ENCODE measurements at regions not wholly inside any gene's neighbourhood (a gene's known extent, or its start where the extent isn't known, plus 50 kb on each side); places are given as distances from the start of the nearest gene placed in this dataset.

DNA sequence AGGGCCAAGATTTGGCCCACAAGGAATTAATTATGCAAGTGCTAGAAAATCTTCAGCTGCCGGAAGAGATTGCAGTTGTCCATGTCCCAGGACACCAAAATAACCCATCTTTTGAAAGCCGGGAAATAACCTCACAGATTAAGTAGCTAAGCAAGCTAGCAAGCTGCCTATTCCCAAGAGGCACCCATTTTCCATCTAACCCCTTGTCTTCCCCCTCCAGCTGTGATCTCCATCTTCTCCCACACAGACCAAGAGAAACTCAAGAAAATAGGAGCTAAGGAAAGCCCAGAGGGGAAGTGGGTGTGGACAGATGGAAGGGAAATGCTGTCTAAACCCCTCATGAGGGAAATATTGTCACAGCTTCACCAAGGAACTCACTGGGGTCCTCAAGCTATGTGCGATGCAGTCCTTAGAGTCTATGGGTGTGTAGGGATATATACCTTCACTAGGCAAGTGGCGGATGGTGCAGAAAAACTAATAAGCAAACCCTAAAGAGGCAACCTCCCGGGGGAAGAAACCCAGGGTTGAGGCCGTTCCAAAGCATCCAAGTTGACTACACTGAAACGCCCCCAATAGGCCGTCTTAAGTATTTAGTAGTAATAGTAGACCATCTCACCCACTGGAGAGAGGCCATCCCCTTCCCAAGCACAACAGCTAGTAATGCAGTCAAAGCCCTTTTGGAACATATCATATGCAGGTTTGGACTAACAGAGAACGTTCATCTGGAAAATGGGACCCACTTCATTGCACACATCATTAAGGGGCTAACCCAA lies 64.3 kb upstream of the PRSS16 start:
- TF ChIP-seq, protein P1, sequence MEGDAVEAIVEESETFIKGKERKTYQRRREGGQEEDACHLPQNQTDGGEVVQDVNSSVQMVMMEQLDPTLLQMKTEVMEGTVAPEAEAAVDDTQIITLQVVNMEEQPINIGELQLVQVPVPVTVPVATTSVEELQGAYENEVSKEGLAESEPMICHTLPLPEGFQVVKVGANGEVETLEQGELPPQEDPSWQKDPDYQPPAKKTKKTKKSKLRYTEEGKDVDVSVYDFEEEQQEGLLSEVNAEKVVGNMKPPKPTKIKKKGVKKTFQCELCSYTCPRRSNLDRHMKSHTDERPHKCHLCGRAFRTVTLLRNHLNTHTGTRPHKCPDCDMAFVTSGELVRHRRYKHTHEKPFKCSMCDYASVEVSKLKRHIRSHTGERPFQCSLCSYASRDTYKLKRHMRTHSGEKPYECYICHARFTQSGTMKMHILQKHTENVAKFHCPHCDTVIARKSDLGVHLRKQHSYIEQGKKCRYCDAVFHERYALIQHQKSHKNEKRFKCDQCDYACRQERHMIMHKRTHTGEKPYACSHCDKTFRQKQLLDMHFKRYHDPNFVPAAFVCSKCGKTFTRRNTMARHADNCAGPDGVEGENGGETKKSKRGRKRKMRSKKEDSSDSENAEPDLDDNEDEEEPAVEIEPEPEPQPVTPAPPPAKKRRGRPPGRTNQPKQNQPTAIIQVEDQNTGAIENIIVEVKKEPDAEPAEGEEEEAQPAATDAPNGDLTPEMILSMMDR (IDR thresholded peaks at IDR 0.05), result no peak
- TF ChIP-seq, protein P2, sequence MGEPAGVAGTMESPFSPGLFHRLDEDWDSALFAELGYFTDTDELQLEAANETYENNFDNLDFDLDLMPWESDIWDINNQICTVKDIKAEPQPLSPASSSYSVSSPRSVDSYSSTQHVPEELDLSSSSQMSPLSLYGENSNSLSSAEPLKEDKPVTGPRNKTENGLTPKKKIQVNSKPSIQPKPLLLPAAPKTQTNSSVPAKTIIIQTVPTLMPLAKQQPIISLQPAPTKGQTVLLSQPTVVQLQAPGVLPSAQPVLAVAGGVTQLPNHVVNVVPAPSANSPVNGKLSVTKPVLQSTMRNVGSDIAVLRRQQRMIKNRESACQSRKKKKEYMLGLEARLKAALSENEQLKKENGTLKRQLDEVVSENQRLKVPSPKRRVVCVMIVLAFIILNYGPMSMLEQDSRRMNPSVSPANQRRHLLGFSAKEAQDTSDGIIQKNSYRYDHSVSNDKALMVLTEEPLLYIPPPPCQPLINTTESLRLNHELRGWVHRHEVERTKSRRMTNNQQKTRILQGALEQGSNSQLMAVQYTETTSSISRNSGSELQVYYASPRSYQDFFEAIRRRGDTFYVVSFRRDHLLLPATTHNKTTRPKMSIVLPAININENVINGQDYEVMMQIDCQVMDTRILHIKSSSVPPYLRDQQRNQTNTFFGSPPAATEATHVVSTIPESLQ (CRISPR knock-in tag; IDR thresholded peaks at IDR 0.05), result no peak
- TF ChIP-seq ESRRA (CRISPR knock-in tag; IDR thresholded peaks at IDR 0.05; ENCODE audit: borderline replicate concordance), result no peak
- TF ChIP-seq, protein P3, sequence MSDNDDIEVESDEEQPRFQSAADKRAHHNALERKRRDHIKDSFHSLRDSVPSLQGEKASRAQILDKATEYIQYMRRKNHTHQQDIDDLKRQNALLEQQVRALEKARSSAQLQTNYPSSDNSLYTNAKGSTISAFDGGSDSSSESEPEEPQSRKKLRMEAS (CRISPR knock-in tag; IDR thresholded peaks at IDR 0.05), result no peak
- TF ChIP-seq ETV6 (CRISPR knock-in tag; IDR thresholded peaks at IDR 0.05), result no peak
- no peak for TF ChIP-seq SP1 (CRISPR knock-in tag; conservative IDR thresholded peaks at IDR 0.05)
- no peak for TF ChIP-seq TP53 (CRISPR knock-in tag; IDR thresholded peaks at IDR 0.05)
- no peak for TF ChIP-seq ZNF263 (CRISPR knock-in tag; IDR thresholded peaks at IDR 0.05; ENCODE audit: low read depth)
- TF ChIP-seq FOXK1 (CRISPR knock-in tag; IDR thresholded peaks at IDR 0.05), result no peak
- no peak for TF ChIP-seq NR2C2 (CRISPR knock-in tag; IDR thresholded peaks at IDR 0.05)
- TF ChIP-seq GABPB1 (CRISPR knock-in tag; IDR thresholded peaks at IDR 0.05), result no peak

Measured in WTC11 (cell line).